HL-60 (cell line): ENCODE measurements at regions not wholly inside any gene's neighbourhood (a gene's known extent, or its start where the extent isn't known, plus 50 kb on each side); places are given as distances from the start of the nearest gene placed in this dataset.

Experiments used
- DNase-seq, 2 experiments: peaks; one replicate each; pipeline ENCODE4 v3.0.0-alpha.2; 2010 to 2020; ENCODE audit warnings: low read depth in 1 of 2, low spot score in 1 of 2
- H3K27ac ChIP-seq: fragments of 250-450 bp; sonication (Bioruptor Pico); replicated peaks from 2 replicates; pipeline ENCODE4 v1.5.1; 2020; ENCODE audit warnings: mild to moderate bottlenecking, moderate library complexity
- H3K27me3 ChIP-seq: fragments of 250-450 bp; sonication (Bioruptor Pico); 2 replicates; pipeline ENCODE4 v1.5.1; 2021; ENCODE audit warnings: mild to moderate bottlenecking, moderate library complexity; ENCODE audit not compliant: insufficient read depth, poor library complexity, severe bottlenecking
- H3K4me3 ChIP-seq: replicated peaks from 2 replicates; pipeline ENCODE4 v1.5.1; 2011; ENCODE audit warnings: mild to moderate bottlenecking, control low read depth, low read length; ENCODE audit not compliant: insufficient read depth
- CTCF ChIP-seq: IDR thresholded peaks from one replicate; pipeline ENCODE4 v1.5.1; 2011; ENCODE audit warnings: low read length, control low read depth, inconsistent platforms; ENCODE audit not compliant: insufficient read depth
- GABPA ChIP-seq: IDR thresholded peaks from 2 replicates; pipeline ENCODE4 v1.6.1; 2012; ENCODE audit warnings: low read depth
- POLR2AphosphoS5 ChIP-seq: IDR thresholded peaks from 2 replicates; pipeline ENCODE4 v1.6.1; 2012; ENCODE audit warnings: low read depth
- SPI1 ChIP-seq: IDR thresholded peaks from 2 replicates; pipeline ENCODE4 v1.6.1; 2012; ENCODE audit warnings: low read depth, mild to moderate bottlenecking, borderline replicate concordance
- TF ChIP-seq, protein P1 (sequence below): IDR thresholded peaks from 2 replicates; pipeline ENCODE4 v1.6.1; 2012; ENCODE audit warnings: low read depth; ENCODE audit not compliant: insufficient replicate concordance

GRCh38 chr12:90205165-90205564 lies 496.5 kb upstream of the ATP2B1 start:
- no peak overlapping the region for H3K4me3 ChIP-seq
- DNase-seq = no peak
- TF ChIP-seq CTCF (no peak), POLR2AphosphoS5 (no peak), GABPA (no peak), SPI1 (no peak)
- TF ChIP-seq, protein P1, sequence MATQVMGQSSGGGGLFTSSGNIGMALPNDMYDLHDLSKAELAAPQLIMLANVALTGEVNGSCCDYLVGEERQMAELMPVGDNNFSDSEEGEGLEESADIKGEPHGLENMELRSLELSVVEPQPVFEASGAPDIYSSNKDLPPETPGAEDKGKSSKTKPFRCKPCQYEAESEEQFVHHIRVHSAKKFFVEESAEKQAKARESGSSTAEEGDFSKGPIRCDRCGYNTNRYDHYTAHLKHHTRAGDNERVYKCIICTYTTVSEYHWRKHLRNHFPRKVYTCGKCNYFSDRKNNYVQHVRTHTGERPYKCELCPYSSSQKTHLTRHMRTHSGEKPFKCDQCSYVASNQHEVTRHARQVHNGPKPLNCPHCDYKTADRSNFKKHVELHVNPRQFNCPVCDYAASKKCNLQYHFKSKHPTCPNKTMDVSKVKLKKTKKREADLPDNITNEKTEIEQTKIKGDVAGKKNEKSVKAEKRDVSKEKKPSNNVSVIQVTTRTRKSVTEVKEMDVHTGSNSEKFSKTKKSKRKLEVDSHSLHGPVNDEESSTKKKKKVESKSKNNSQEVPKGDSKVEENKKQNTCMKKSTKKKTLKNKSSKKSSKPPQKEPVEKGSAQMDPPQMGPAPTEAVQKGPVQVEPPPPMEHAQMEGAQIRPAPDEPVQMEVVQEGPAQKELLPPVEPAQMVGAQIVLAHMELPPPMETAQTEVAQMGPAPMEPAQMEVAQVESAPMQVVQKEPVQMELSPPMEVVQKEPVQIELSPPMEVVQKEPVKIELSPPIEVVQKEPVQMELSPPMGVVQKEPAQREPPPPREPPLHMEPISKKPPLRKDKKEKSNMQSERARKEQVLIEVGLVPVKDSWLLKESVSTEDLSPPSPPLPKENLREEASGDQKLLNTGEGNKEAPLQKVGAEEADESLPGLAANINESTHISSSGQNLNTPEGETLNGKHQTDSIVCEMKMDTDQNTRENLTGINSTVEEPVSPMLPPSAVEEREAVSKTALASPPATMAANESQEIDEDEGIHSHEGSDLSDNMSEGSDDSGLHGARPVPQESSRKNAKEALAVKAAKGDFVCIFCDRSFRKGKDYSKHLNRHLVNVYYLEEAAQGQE = no peak
- no peaks in the 10 kb centered on the region for H3K27me3 ChIP-seq
- no peak overlapping the region for H3K27ac ChIP-seq

- Histone ChIP-seq H3K27me3 (no peaks in the 10 kb centered on the region), H3K4me3 (no peak overlapping the region), H3K27ac (no peak overlapping the region)
- DNase-seq = no peak
- no peak for TF ChIP-seq CTCF
- TF ChIP-seq SPI1 = no peak
- TF ChIP-seq, protein P1 = no peak
- no peak for TF ChIP-seq GABPA
- no peak for TF ChIP-seq POLR2AphosphoS5
Measured at GRCh38 chr12:90203556-90203955, 494.9 kb upstream of the ATP2B1 start.

- Histone ChIP-seq H3K4me3 (no peak overlapping the region), H3K27me3 (no peaks in the 10 kb centered on the region), H3K27ac (no peak overlapping the region)
- TF ChIP-seq POLR2AphosphoS5 = no peak
- peak; percentile 18; the same call in 1 of the 2 replicates for TF ChIP-seq SPI1
- no peak for DNase-seq
Measured at GRCh38 chr12:90199006-90199405, 490.4 kb upstream of the ATP2B1 start.

DNA sequence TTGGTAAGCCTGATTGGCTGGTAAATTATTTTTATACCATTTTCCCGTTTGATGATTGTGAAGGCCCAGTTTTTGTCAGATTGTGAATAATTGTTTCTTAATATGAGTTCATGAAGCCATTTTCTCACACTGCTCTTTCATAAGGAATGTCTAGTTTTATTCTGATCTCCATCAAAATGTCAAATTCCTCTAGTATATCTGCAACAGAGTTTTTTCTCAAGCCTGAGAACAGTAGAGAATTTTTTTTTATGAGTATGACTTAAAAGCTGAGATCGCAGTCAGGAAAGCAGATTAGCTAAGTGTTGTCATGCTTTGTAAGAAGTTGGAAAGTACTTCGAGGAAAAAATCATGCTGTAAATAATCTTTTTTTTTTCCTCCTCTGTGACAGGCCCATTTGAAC lies 484.9 kb upstream of the ATP2B1 start:
- TF ChIP-seq, protein P1 = no peak
- TF ChIP-seq SPI1 = no peak
- TF ChIP-seq GABPA = no peak
- TF ChIP-seq POLR2AphosphoS5 = no peak
- TF ChIP-seq CTCF = no peak
- H3K27me3 ChIP-seq = no peaks in the 10 kb centered on the region
- H3K27ac ChIP-seq = no peak overlapping the region
- H3K4me3 ChIP-seq = no peak overlapping the region
- DNase-seq = no peak
